Effector CD8-positive, alpha-beta T cell (primary cell): ENCODE measurements at regions not wholly inside any gene's neighbourhood (a gene's known extent, or its start where the extent isn't known, plus 50 kb on each side); places are given as distances from the start of the nearest gene placed in this dataset.

Experiments
- DNase-seq: peaks from one replicate; lab custom pipeline; 2025; lab: John Stamatoyannopoulos, UW

GRCh38 chr16:49910541-49911071 lies 54.7 kb upstream of the ZNF423 start:
- DNase-seq: no peak

DNA sequence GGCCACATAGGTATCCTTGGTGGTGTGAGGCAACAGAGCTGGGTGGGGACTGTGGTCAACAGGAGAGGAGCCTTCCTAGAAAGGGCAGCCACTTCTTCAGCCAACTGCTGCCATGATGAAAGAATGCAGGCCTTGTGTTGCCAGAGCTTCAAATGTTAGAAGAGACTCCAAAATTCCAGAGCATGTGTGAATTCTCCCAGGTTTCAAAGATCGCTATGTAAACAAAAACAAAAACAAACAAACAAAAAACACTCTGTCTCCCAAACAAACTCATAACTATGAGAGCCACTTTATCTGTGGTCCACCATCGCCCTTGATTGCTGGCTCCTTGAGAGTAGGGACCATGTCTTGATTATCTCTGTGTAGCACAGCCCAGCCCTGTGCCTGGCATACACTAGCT lies 55.5 kb upstream of the ZNF423 start:
- DNase-seq: no peak

DNA sequence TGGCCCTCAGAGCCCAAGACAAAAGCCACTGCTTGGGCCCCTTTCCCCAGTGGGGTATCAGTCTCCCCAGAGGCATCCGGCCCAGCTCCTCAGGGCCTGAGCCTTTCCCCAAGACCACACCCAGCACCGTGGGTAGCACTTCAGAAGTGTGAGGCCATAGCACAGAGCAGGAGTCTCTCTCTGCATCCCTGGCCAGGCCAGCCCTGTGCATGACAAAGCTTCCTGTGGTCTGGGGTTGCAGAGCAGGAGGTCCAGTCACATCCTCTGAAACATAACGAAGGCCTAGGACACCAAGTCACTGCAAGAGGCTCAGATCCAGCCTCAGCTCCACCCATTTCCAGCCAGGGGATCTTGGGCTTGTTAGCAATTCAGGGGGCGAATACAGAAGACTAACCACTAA lies 56.8 kb upstream of the ZNF423 start:
- DNase-seq: no peak

DNA sequence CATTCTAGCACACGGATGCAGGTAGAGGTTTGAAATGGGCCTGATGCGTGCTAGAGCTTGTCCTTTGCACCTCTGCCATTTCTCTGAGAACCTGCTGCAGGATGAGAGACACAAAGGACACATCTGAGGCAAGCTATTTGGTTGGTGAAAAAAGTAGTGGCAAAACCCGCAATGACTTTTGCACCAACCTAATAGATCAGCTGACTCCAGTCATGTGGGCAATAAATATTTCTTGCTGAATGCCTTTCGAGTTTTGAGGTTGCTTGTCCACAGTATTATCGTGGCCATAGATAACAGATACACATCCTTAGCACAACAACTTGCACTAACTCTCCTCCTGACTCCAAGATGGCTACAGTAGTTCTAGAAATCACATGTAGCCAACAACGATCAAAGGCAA lies 57.8 kb upstream of the ZNF423 start:
- DNase-seq: no peak

GRCh38 chr16:49914657-49915056 lies 58.7 kb upstream of the ZNF423 start:
- no peak for DNase-seq

DNA sequence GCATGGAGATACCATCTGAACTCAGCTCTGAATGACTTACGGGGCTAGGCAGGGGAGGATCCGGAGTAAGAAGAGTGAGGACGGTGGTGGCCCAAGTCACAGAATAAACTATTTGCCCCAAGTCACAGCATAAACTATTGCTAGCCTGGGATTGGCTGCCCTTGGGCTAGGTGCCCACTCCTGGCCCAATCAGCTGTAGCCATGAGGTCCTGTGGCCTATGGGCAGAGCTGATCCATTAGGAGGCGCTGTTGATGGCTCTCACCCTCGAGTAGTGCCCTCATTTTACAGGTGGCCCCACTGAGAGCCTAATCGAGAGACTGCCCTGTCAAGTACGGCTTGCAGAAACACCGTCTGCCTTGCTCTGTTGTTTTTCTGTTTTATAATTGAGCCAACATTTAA lies 62.3 kb upstream of the ZNF423 start:
- DNase-seq: no peak

- no peak for DNase-seq
Observed at GRCh38 chr16:49919327-49919726, 63.4 kb upstream of the ZNF423 start.

DNA sequence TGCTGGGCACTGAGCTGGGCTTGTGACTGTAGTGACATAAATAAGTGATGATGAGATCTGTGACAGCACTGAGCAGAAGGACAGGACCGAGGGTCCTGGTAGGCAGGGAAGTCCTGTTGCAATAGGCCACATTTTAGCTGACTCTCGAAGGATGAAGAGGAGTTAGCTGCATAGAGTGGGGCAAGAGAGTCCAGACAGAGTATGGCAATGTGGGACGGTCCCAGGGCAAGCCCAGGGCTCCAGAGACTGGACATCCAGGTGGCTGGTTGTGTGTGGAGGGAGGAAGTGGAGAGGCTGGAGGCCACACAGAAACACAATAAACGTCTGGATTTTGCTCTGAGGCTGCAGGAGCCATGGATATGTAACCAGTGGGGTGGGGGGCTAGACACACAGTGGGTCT lies 64.5 kb upstream of the ZNF423 start:
- no peak for DNase-seq

GRCh38 chr16:49921106-49921505 lies 65.2 kb upstream of the ZNF423 start:
- no peak for DNase-seq

GRCh38 chr16:49921791-49922456 lies 66.0 kb upstream of the ZNF423 start:
- peak; percentile 13 for DNase-seq

GRCh38 chr16:49923411-49923810 lies 67.5 kb upstream of the ZNF423 start:
- no peak for DNase-seq

GRCh38 chr16:49924078-49924477 lies 68.2 kb upstream of the ZNF423 start:
- no peak for DNase-seq

GRCh38 chr16:49926941-49927340 lies 71.0 kb upstream of the ZNF423 start:
- no peak for DNase-seq

DNA sequence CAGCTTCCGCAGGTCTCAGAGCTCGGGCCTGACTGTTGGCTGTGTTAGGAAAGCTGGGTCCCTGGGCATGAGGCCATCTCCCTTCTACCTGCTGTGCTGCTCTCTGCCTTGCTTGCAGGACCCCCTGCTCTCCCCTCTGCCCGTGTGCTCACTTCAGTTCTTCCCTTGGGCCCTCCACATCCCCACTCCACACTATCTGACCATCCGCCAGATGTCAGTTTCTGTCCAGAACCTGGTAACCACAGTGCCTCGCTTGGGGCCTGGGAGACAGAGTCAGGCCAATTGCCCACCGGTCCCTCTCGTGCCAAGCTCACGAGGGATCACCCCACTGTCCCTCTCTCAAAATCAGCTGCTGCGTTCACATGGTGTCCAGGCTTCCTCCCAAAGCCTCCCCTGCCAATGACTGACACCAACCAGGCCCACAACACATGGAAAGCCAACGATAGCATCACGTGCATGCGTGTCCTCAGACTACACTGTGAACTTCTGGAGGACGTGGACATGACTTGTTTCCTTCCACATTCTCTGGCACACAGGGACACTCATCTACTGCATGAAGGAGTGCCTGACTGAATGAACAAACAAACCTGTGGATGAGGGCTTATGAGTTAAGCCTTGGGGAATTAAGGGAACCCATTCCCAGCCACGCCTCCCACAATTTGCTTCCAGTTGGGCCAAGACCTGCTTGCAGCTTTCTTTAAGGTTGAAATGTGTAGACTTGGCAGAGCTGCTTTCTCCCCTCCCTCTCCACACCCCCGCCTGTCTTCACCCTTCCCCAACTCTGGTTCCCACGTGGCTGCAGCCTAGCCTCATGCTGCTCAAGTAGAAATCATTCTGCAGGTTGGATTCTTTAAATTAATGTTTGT lies 72.5 kb upstream of the ZNF423 start:
- DNase-seq: no peak

DNA sequence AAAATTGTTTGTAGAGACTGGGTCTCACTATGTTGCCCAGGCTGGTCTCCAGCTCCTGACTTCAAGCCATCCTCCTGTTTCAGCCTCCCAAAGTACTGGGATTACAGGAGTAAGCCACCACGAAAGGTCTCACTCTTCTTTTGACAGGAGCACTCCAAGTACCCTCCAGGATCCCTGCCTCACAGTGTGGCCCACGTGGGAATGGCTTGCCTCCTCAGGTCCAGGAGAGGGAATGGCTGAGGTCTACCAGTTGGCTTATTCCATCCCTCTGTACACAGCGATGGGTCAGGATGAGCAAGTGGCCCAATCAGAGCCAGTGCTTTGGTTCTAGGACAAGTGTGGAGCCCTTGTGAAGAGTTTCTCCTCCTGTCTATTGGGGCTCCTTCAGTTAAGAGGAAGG lies 73.7 kb upstream of the ZNF423 start:
- no peak for DNase-seq

- no peak for DNase-seq
Observed at GRCh38 chr16:49930841-49931240, 74.9 kb upstream of the ZNF423 start.

GRCh38 chr16:49931266-49931665 lies 75.4 kb upstream of the ZNF423 start:
- DNase-seq: no peak

- no peak for DNase-seq
Observed at GRCh38 chr16:49931916-49932315, 76.0 kb upstream of the ZNF423 start.

DNA sequence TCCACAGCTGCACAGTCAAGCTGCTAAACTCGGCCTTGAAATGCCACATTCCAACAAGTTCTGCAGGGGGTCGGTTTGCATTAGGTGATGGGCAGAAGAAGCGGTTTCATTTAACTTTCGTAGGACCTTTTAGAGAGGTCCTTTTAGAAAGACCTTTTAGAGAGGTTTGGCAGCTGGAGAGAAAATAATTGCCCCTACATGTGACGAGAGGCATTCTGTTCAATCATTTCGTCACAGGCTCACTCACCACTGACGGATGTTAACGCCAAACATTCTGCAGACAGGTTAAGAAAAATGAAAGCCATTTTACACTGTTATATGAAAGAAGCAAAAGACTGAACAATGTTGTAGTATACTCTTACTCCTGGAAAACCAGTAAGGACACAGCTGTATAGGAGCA lies 76.5 kb upstream of the ZNF423 start:
- no peak for DNase-seq

DNA sequence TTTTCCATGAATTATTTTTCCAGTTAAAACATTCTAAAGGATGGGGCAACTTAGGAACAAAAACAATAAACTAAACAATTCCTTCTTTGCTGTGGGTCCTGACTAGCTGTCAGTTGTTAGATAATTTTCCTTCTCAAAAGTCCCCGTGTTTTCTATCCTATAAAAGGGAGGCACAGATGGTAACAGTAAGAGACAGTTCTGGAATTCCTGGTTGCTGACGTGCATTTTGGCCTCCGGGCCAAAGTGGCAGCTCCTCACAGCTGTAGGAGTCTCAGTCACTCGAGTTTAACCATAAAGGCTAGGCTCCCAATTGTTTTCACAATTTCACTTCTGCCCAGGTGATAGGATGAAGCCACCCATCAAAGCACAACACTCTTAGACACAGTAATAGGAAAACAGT lies 77.0 kb upstream of the ZNF423 start:
- DNase-seq: no peak

- no peak for DNase-seq
Observed at GRCh38 chr16:49936791-49937190, 80.9 kb upstream of the ZNF423 start.

- no peak for DNase-seq
Observed at GRCh38 chr16:49937886-49938285, 82.0 kb upstream of the ZNF423 start.

DNA sequence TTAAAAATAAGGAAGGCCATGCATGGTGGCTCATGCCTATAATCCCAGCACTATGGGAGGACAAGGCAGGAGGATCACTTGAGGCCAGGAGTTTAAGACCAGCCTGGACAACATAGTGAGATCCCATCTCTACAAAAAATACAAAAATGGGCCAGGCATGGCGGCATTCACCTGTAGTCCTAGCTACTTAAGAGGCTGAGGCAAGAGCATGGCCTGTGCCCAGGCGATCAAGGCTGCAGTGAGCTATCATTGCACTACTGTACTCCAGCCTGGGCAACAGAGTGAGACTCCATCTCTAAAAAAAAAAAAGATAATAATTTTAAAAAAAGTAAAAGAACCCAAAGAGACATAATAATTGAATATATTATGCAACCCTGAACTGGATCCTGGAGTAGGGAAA lies 83.6 kb upstream of the ZNF423 start:
- DNase-seq: no peak
